Inflammatory macrophage (primary cell): ENCODE measurements at regions not wholly inside any gene's neighbourhood (a gene's known extent, or its start where the extent isn't known, plus 50 kb on each side); places are given as distances from the start of the nearest gene placed in this dataset.

ENCODE experiments used
- DNase-seq, 2 donors: peaks; one replicate each; pipeline ENCODE4 v3.0.0-alpha.2; 2020 to 2022

- no peak for DNase-seq
These were observed 703.0 kb downstream of the PCDH18 start for GRCh38 chr4:136829280-136829679.

- no peak for DNase-seq
These were observed 709.3 kb downstream of the PCDH18 start for GRCh38 chr4:136823020-136823419.

GRCh38 chr4:136818811-136819330 lies 713.4 kb downstream of the PCDH18 start:
- no peak for DNase-seq

GRCh38 chr4:136812100-136812880 lies 720.0 kb downstream of the PCDH18 start:
- DNase-seq, result no peak

- DNase-seq, result no peak
These were observed 720.7 kb downstream of the PCDH18 start for GRCh38 chr4:136811496-136812077.

- no peak for DNase-seq
These were observed 721.7 kb downstream of the PCDH18 start for GRCh38 chr4:136810626-136811025.

GRCh38 chr4:136806844-136807243 lies 725.5 kb downstream of the PCDH18 start:
- no peak for DNase-seq

- DNase-seq, result no peak
These were observed 726.7 kb downstream of the PCDH18 start for GRCh38 chr4:136805617-136806016.

GRCh38 chr4:136803433-136803832 lies 728.9 kb downstream of the PCDH18 start:
- DNase-seq, result no peak

GRCh38 chr4:136800248-136800647 lies 732.0 kb downstream of the PCDH18 start:
- no peak for DNase-seq

- DNase-seq, result no peak
These were observed 735.3 kb downstream of the PCDH18 start for GRCh38 chr4:136796953-136797352.

GRCh38 chr4:136793848-136794247 lies 738.4 kb downstream of the PCDH18 start:
- no peak for DNase-seq

GRCh38 chr4:136784326-136784725 lies 748.0 kb downstream of the PCDH18 start:
- DNase-seq, result no peak

- no peak for DNase-seq
These were observed 762.6 kb downstream of the PCDH18 start for GRCh38 chr4:136769717-136770116.

GRCh38 chr4:136768925-136769275 lies 763.4 kb downstream of the PCDH18 start:
- DNase-seq, result no peak

GRCh38 chr4:136768213-136768924 lies 763.9 kb downstream of the PCDH18 start:
- DNase-seq, result no peak

GRCh38 chr4:136763919-136764318 lies 768.4 kb downstream of the PCDH18 start:
- no peak for DNase-seq

- no peak for DNase-seq
These were observed 776.8 kb downstream of the PCDH18 start for GRCh38 chr4:136755531-136755916.

GRCh38 chr4:136754810-136755530 lies 777.3 kb downstream of the PCDH18 start:
- no peak for DNase-seq

GRCh38 chr4:136751556-136751955 lies 780.7 kb downstream of the PCDH18 start:
- DNase-seq, result no peak

- no peak for DNase-seq
These were observed 781.4 kb downstream of the PCDH18 start for GRCh38 chr4:136750897-136751296.

GRCh38 chr4:136749989-136750388 lies 782.3 kb downstream of the PCDH18 start:
- no peak for DNase-seq

GRCh38 chr4:136748773-136749172 lies 783.5 kb downstream of the PCDH18 start:
- no peak for DNase-seq
